Brain microvascular endothelial cell (primary cell): ENCODE measurements at regions not wholly inside any gene's neighbourhood (a gene's known extent, or its start where the extent isn't known, plus 50 kb on each side); places are given as distances from the start of the nearest gene placed in this dataset.

Source experiments
- DNase-seq: peaks from one replicate; pipeline ENCODE4 v3.0.0-alpha.2; 2020
- H3K27ac ChIP-seq: fragments of 250-450 bp; sonication (Bioruptor Pico); 2 replicates; pipeline ENCODE4 v1.5.1; 2020; ENCODE audit warnings: mild to moderate bottlenecking, moderate library complexity
- H3K27me3 ChIP-seq: fragments of 250-450 bp; sonication (Bioruptor Pico); replicated peaks from 2 replicates; pipeline ENCODE4 v1.5.1; 2020; ENCODE audit warnings: mild to moderate bottlenecking
- H3K36me3 ChIP-seq: fragments of 250-450 bp; sonication (Bioruptor Pico); replicated peaks from 2 replicates; pipeline ENCODE4 v1.5.1; 2020; ENCODE audit warnings: mild to moderate bottlenecking
- H3K4me3 ChIP-seq: 2 replicates; pipeline ENCODE4 v1.5.1; 2011; ENCODE audit warnings: low read depth, mild to moderate bottlenecking, control low read depth, low read length, moderate library complexity
- CTCF ChIP-seq: IDR thresholded peaks from 2 replicates; pipeline ENCODE4 v1.5.1; 2011; ENCODE audit warnings: low read depth, mild to moderate bottlenecking, moderate library complexity, low read length, control low read depth, inconsistent platforms; ENCODE audit errors: missing control alignments
- in situ Hi-C: cut with HindIII; loops from 2 replicates; pipeline ENCODE4 v1.10.0; 2017; ENCODE audit warnings: low sequenced_read_pairs, low pct_ligation_motif_present

- no peak overlapping the region for H3K4me3 ChIP-seq
- peak; percentile 29 for TF ChIP-seq CTCF
- no peak overlapping the region for H3K27ac ChIP-seq
- H3K36me3 ChIP-seq = no peaks in the 10 kb centered on the region
- no peak for DNase-seq
- in situ Hi-C loops = loop anchor here (25.0 kb wide), 2 partner anchors 90 to 340 kb away; partner anchors contain the start of gene CNIH3
- no peaks in the 10 kb centered on the region for H3K27me3 ChIP-seq
Observed at GRCh38 chr1:224521904-224522734, 87.5 kb upstream of the WDR26 start.

GRCh38 chr1:224523676-224524075, 89.1 kb upstream of the WDR26 start:
- Histone ChIP-seq H3K27ac (no peak overlapping the region), H3K27me3 (no peaks in the 10 kb centered on the region), H3K36me3 (no peaks in the 10 kb centered on the region), H3K4me3 (no peak overlapping the region)
- no peak for DNase-seq
- TF ChIP-seq CTCF = no peak
- in situ Hi-C loops = loop anchor here (25.0 kb wide), 2 partner anchors 89 to 339 kb away; partner anchors contain the start of gene CNIH3

- DNase-seq = peak; percentile 76
- in situ Hi-C loops = loop anchor here (25.0 kb wide), 2 partner anchors 88 to 338 kb away; partner anchors contain the start of gene CNIH3
- H3K27me3 ChIP-seq = no peaks in the 10 kb centered on the region
- no peaks in the 10 kb centered on the region for H3K36me3 ChIP-seq
- TF ChIP-seq CTCF = no peak
- H3K4me3 ChIP-seq = no peak overlapping the region
- no peak overlapping the region for H3K27ac ChIP-seq
Observed at GRCh38 chr1:224524679-224525078, 90.1 kb upstream of the WDR26 start.

GRCh38 chr1:224525411-224526040, 90.6 kb upstream of the CNIH3 start:
- in situ Hi-C loops = no loop called here
- no peaks in the 10 kb centered on the region for H3K36me3 ChIP-seq
- no peak overlapping the region for H3K27ac ChIP-seq
- TF ChIP-seq CTCF = no peak
- peak; percentile 28 for DNase-seq
- H3K4me3 ChIP-seq = no peak overlapping the region
- H3K27me3 ChIP-seq = no peaks in the 10 kb centered on the region

- DNase-seq = no peak
- in situ Hi-C loops = no loop called here
- Histone ChIP-seq H3K4me3 (no peak overlapping the region), H3K36me3 (no peaks in the 10 kb centered on the region), H3K27ac (no peak overlapping the region), H3K27me3 (no peaks in the 10 kb centered on the region)
- TF ChIP-seq CTCF = no peak
Observed at GRCh38 chr1:224526771-224527170, 89.3 kb upstream of the CNIH3 start.
